Stomach (tissue), 8 donors: ENCODE measurements at regions not wholly inside any gene's neighbourhood (a gene's known extent, or its start where the extent isn't known, plus 50 kb on each side); places are given as distances from the start of the nearest gene placed in this dataset.

Experiments used
- DNase-seq, 2 donors: peaks; one replicate each; pipeline versions ENCODE4 v3.0.0 to v3.0.0-alpha.2; 2013 to 2019
- H3K27ac ChIP-seq, 5 donors: fragments of 200-600 bp in 4 of 5; sonication (generic) in 4 of 5; one replicate each; pipeline ENCODE4 v1.5.1; 2013 to 2019; ENCODE audit warnings: mild to moderate bottlenecking in 1 of 5, moderate library complexity in 1 of 5
- H3K27me3 ChIP-seq, 3 donors: fragments of 200-600 bp; sonication (generic); one replicate each; pipeline ENCODE4 v1.5.1; 2017 to 2019; ENCODE audit warnings: mixed run types in 1 of 3
- H3K36me3 ChIP-seq, 4 donors: fragments of 200-600 bp; sonication (generic); 1 replicate in 3 of 4; 2 replicates in 1 of 4; pipeline ENCODE4 v1.5.1; 2016 to 2019
- H3K4me1 ChIP-seq, 4 donors: fragments of 200-600 bp; sonication (generic); one replicate each; pipeline ENCODE4 v1.5.1; 2016 to 2019
- H3K4me3 ChIP-seq, 4 donors: fragments of 200-600 bp; sonication (generic) in 3 of 4; one replicate each; pipeline ENCODE4 v1.5.1; 2016 to 2019; ENCODE audit warnings: mild to moderate bottlenecking in 1 of 4
- H3K9me3 ChIP-seq, 4 donors: fragments of 200-600 bp; sonication (generic); one replicate each; pipeline ENCODE4 v1.5.1; 2016 to 2019
- EP300 ChIP-seq: sonication (generic); formaldehyde crosslinking; IDR thresholded peaks from one replicate; pipeline ENCODE4 v1.6.1; 2017; ENCODE audit warnings: antibody characterized with exemption
- POLR2A ChIP-seq, 4 donors: fragments of 450-650 bp; IDR thresholded peaks; one replicate each; pipeline ENCODE4 v1.6.1; 2016; ENCODE audit warnings: antibody characterized with exemption in 4 of 4, control low read depth in 2 of 4, mild to moderate bottlenecking in 1 of 4, moderate library complexity in 1 of 4
- POLR2AphosphoS5 ChIP-seq, 3 donors: sonication (generic); formaldehyde crosslinking; IDR thresholded peaks; one replicate each; pipeline ENCODE4 v1.6.1; 2016; ENCODE audit warnings: antibody characterized with exemption in 3 of 3
- WGBS, 5 donors: extraction: QIAGEN DNeasy Blood & Tissue Kit in 3 of 5; methylation state at CpG; one replicate each; pipeline versions ENCODE4 v1.1.5 to v1.1.7; 2013 to 2018; 5-methylcytosine and 5-hydroxymethylcytosine counted together
- intact Hi-C: fragments of 100-400 bp; cut with DNase I; formaldehyde crosslinking; loops from one replicate; pipeline ENCODE4 v1.15.1; 2023; ENCODE audit warnings: low total_unique reads
- TF ChIP-seq, protein P1 (sequence below), 7 experiments: fragments of 450-650 bp in 4 of 7; fragments of 200-600 bp in 3 of 7; sonication (generic) in 3 of 7; IDR thresholded peaks; one replicate each; pipeline ENCODE4 v1.5.1; 2016 to 2019; ENCODE audit warnings: antibody characterized with exemption in 7 of 7, control low read depth in 2 of 7, mild to moderate bottlenecking in 1 of 7
- donor health status: healthy with polysubstance abuse.
- donor health status: Bipolar disorder and iron deficiency.
- donor health status: healthy.

DNA sequence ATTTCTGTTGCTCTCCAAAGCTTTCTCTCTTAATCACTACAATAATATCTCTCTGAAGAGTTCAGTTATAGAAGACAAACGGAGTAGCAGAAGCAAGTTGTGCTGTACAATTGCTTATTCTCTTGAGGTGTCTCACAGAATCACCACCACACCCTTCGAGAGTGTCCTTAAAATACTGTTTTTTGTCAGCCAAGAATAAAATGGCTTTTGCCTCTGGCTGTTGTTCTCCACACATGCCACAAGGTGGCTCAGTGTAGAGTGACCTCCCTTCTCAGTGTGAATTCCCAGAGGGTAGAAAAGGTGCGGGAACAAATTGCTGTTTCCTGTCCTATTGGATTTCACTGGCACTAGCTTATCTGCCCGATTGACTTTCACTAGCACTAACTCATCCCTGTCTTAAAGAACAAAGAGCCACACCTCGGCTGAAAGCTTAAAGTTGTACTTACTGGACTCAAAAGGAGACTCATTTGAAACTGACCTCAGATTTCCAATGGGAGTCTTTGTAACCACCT is 134.2 kb upstream of the SATB1 start:
- peak; percentile 30 to 66 for DNase-seq
- intact Hi-C loops: no loop called here
- H3K36me3 ChIP-seq: no peaks in the 10 kb centered on the region
- no peaks in the 10 kb centered on the region for H3K9me3 ChIP-seq
- H3K4me3 ChIP-seq: no peak overlapping the region
- TF ChIP-seq EP300: no peak
- TF ChIP-seq, protein P1, sequence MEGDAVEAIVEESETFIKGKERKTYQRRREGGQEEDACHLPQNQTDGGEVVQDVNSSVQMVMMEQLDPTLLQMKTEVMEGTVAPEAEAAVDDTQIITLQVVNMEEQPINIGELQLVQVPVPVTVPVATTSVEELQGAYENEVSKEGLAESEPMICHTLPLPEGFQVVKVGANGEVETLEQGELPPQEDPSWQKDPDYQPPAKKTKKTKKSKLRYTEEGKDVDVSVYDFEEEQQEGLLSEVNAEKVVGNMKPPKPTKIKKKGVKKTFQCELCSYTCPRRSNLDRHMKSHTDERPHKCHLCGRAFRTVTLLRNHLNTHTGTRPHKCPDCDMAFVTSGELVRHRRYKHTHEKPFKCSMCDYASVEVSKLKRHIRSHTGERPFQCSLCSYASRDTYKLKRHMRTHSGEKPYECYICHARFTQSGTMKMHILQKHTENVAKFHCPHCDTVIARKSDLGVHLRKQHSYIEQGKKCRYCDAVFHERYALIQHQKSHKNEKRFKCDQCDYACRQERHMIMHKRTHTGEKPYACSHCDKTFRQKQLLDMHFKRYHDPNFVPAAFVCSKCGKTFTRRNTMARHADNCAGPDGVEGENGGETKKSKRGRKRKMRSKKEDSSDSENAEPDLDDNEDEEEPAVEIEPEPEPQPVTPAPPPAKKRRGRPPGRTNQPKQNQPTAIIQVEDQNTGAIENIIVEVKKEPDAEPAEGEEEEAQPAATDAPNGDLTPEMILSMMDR (IDR thresholded peaks at IDR 0.05): peak in 5 of 7 experiments; percentile 74 to 83 (median 80)
- 6 to 11% (median 11%) methylated on average over 5 of the region's 5 CpGs for WGBS, 5 donors
- H3K27me3 ChIP-seq: no peaks in the 10 kb centered on the region
- H3K27ac ChIP-seq: no peak overlapping the region
- peaks cover 0 to 7% (median 0%) of the 10 kb centered on the region in 4 donors for H3K4me1 ChIP-seq

- intact Hi-C loops: no loop called here
- no peak for DNase-seq
- no peaks in the 10 kb centered on the region for H3K9me3 ChIP-seq
- no peaks in the 10 kb centered on the region for H3K36me3 ChIP-seq
- peaks cover 0 to 7% (median 0%) of the 10 kb centered on the region in 4 donors for H3K4me1 ChIP-seq
- H3K27ac ChIP-seq: no peak overlapping the region
- no peaks in the 10 kb centered on the region for H3K27me3 ChIP-seq
- no peak overlapping the region for H3K4me3 ChIP-seq
- TF ChIP-seq POLR2A (IDR thresholded peaks at IDR 0.05) (no peak), POLR2AphosphoS5 (IDR thresholded peaks at IDR 0.05) (no peak), EP300 (no peak)
- TF ChIP-seq, protein P1 (IDR thresholded peaks at IDR 0.05): no peak
- WGBS, 5 donors: 74 to 98% (median 92%) methylated on average over 3 of the region's 3 CpGs
Observed at GRCh38 chr3:18558507-18558906, 133.4 kb upstream of the SATB1 start.

GRCh38 chr3:18557216-18557615 is 132.1 kb upstream of the SATB1 start:
- Histone ChIP-seq H3K4me1 (peaks cover 0 to 7% (median 0%) of the 10 kb centered on the region in 4 donors), H3K9me3 (no peaks in the 10 kb centered on the region), H3K36me3 (no peaks in the 10 kb centered on the region), H3K4me3 (no peak overlapping the region), H3K27ac (no peak overlapping the region), H3K27me3 (no peaks in the 10 kb centered on the region)
- TF ChIP-seq POLR2AphosphoS5 (IDR thresholded peaks at IDR 0.05) (no peak), POLR2A (IDR thresholded peaks at IDR 0.05) (no peak), EP300 (no peak)
- TF ChIP-seq, protein P1 (IDR thresholded peaks at IDR 0.05): no peak
- WGBS, 5 donors: 64 to 84% (median 69%) methylated on average over 3 of the region's 3 CpGs
- intact Hi-C loops: no loop called here
- DNase-seq: no peak

DNA sequence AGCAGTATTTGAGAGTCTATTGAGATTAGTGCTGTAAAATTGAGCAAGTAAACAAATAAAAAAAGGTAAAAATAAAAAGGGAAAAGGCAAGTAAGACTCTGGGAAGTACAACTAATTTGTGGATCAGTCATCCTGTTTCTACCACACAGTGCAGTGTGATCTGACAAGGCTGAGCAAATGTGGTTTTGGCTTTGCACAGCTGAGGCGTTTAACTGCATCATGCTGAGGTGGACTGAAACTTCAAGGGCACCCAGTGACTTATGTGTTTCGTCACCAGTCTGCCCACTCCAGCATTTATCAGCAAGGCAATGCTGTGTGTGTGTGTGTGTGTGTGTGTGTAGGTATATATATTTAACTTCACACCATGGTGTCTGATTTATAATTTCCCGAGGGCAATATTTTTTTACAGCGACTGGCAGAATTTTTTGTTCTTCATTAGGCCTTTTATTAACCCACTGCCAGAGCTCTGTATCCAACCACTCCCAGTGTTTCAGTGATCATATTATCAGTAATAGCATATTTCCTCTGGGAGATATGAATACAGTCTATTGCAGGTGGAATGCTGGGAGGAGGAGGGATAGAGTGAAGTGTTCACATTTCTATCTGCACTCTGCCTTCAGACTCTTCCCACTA is 131.5 kb upstream of the SATB1 start:
- H3K4me3 ChIP-seq: no peak overlapping the region
- no peaks in the 10 kb centered on the region for H3K36me3 ChIP-seq
- 46 to 54% (median 52%) methylated on average over 4 of the region's 4 CpGs for WGBS, 5 donors
- H3K27me3 ChIP-seq: no peaks in the 10 kb centered on the region
- H3K27ac ChIP-seq: no peak overlapping the region
- H3K4me1 ChIP-seq: peaks cover 0 to 7% (median 0%) of the 10 kb centered on the region in 4 donors
- peak in 1 of 2 donors; percentile 67 for DNase-seq
- H3K9me3 ChIP-seq: no peaks in the 10 kb centered on the region
- intact Hi-C loops: no loop called here
- TF ChIP-seq, protein P1 (IDR thresholded peaks at IDR 0.05): no peak
- TF ChIP-seq EP300 (no peak), POLR2AphosphoS5 (IDR thresholded peaks at IDR 0.05) (no peak), POLR2A (IDR thresholded peaks at IDR 0.05) (no peak)
